GM12892 (cell line): ENCODE measurements at regions not wholly inside any gene's neighbourhood (a gene's known extent, or its start where the extent isn't known, plus 50 kb on each side); places are given as distances from the start of the nearest gene placed in this dataset.

Source experiments
- POLR2A ChIP-seq: IDR thresholded peaks from 2 replicates; pipeline ENCODE4 v1.6.1; 2011; ENCODE audit warnings: low read depth, low read length, control low read depth
- POLR2AphosphoS5 ChIP-seq: IDR thresholded peaks from 2 replicates; pipeline ENCODE4 v1.6.1; 2011; ENCODE audit warnings: low read depth, low read length, control low read depth

GRCh38 chr13:63184693-63185092, 1769.0 kb upstream of the PCDH20 start:
- no peak for TF ChIP-seq POLR2A
- TF ChIP-seq POLR2AphosphoS5: no peak
